HG02763 (cell line): ENCODE measurements at regions not wholly inside any gene's neighbourhood (a gene's known extent, or its start where the extent isn't known, plus 50 kb on each side); places are given as distances from the start of the nearest gene placed in this dataset.
"Not testable (repeated sequence)": the region's sequence is repeated elsewhere in the genome, so short reads cannot be mapped to it uniquely, and the experiment has no call there.

Experiments used
- ATAC-seq: cut with Tn5 transposase; IDR thresholded peaks from one replicate; pipeline ENCODE4 v1.9.1; 2021; ENCODE audit warnings: mild to moderate bottlenecking, moderate library complexity; ENCODE audit not compliant: unreplicated experiment

DNA sequence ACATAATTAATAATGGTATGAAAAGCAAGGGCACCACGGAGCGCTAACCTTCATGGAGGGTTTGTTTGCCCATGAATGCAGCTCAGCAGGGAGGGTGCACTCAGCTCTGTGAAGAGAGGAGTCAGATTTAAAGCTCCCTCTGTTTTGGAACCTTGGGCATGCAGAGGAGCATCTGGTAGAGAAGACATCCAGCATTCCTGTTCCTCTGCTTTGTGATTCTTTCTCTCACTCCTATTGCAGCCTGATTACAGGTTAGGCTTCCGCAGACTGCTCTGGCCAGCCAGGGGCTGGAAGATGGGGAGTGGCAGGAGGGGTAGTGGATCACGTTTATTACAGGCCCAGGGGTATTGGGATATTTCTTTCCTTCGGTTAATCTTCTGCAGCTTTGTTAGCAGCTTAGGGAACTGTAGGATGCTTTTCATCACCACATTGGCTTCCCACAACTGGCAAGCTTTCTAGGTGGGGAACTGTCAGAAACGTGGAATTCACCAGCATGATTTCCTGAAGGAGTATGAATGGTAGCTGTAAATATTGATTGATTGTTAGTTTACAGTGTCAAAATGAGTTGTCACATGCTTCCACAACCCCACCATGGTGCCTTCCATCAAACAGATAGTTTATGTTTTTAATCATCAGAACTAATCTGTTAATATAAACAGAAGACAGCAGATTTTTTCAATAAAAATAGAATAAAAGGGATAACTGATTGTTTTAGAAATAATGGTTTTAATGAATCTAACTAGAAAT is 201.1 kb downstream of the VAPA start:
- no peak for ATAC-seq

- no peak for ATAC-seq
These were observed 202.8 kb downstream of the VAPA start for GRCh38 chr18:10116574-10116973.

DNA sequence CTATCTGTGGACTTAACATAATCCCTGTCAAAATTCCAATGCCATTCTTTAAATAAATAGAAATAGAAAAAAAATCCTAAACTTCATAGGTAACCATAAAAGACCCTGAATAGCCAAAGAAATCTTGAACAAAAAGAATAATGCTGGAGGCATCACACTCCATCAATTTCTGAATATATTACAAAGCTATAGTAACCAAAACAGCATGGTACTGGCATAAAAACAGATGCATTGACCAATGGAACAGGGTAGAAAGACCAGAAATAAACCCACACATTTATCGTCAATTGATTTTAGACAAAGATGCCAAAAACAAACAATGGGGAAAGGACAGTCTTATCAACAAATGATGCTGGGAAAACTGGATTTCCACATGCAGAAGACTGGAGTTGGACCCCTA is 205.7 kb downstream of the VAPA start:
- ATAC-seq = no peak

DNA sequence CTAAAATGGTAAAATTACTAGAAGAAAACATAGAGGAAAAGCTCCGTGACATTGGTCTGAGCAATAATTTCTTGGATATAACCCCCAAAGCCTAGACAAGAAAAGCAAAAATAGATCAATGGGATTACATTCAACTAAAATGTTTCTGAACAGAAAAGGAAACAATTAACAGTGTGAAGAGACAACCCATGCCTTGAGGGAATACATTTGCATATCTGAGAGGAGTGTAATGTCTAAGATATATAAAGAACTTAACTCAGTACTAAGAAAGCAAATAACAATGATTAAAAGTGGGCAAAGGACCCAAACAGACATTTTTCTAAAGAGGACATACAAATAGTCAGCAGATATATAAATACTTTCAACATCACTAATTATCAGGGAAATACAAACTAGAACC is 206.2 kb downstream of the VAPA start:
- ATAC-seq = no peak

DNA sequence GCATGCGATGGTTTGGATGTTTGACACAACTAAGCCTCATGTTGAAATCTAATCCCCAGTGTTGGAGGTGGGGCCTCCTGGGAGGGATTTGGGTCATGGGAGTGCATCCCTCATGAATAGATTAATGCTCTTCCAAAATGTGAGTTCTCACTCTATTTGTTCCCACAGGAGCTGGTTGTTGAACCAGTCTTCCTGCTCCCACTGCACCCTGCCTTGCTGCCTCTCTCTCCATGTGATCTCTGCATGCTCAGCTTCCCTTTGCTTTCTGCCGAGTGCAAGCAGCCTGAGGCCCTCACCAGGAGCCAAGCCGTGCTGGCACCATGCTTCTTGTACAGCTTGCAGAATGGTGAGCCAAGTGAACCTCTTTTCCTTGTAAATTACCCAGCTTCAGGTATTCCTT is 206.8 kb downstream of the VAPA start:
- ATAC-seq = no peak

GRCh38 chr18:10121028-10121427 is 207.2 kb downstream of the VAPA start:
- ATAC-seq = no peak

- ATAC-seq = no peak
These were observed 208.1 kb downstream of the VAPA start for GRCh38 chr18:10121786-10122515.

DNA sequence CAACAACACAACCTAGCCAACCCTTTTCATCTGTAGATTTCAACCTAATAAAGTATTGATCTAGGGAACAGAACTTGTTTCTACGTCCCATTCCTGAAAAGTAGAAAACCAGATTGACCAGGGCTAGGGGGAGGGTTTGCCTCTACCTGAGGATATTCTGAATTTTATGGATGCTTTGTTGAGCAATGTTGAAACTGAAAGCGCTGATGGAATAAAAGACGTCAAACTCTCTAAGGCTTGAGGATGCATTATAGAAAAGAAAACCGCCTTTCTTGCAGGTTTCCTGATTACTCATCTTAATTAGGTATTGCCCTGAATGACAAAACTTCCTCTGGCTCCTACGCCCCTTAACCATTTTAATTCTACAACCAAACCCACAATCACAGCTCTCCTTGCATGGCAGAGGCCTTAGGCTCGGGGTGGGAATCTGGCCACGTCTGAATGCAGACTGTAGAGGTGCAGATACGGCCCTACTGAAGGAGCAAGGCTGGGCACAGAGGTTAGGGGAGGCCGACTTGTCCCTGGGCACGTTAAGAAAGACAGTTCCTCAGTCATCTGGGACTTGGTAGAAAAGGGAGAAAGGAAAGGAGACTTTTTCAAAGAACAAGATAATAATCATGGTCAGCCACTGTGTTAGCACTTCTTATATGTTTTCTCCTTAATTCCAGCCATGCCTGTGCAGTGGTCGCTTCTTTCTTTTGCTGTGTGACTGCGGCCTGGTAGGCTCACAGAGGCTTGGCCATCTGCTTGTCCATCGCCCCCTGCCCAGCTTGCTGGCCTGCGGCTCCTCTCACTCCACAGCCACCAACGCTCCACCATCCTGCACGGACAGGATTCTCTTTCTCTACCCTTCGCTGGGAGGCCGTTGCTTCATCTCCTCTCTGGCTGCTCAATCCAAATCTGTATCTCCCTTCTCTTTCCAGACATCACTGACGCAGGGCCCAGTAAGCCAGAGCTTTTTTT is 209.5 kb downstream of the VAPA start:
- ATAC-seq = no peak

- no peak for ATAC-seq
These were observed 210.3 kb downstream of the VAPA start for GRCh38 chr18:10124071-10124470.

GRCh38 chr18:10124557-10124956 is 210.7 kb downstream of the VAPA start:
- no peak for ATAC-seq

DNA sequence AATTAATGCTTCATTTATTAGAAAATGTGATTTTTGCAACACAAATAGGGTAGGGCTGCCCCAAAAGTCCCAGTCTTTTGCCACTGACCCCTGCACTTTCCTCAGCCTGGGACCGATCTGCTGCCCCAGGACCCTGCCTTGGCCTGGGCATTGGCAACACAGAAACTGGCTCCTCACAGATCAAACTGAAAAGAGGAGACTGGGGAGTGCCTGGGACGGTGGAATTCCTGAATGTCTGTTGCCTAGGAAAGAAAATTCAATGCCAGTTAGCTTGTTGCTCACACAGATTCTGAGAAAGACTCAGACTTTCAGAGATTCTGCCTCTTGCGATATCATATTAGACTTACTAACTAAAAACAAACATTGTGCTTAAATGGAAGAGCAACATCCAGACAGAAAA is 211.2 kb downstream of the VAPA start:
- no peak for ATAC-seq

DNA sequence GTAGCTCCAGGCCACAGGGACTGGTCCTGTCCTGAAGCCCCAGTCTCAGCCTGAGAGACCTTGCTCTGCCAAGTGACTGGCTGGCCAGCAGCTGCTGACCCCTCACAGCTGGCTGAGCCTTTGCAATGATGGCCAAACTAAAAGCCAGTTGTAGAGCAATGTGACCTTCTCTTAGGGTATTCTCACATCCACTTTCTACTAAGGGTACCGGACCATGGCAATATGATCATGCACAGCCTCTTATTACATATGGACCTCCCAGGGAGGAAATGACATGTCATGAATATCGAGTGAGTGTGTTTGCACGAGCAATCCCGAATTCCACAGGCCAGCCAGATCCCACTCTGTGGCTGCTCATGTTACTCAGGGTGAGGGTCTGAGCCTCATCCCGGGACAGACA is 213.9 kb downstream of the VAPA start:
- no peak for ATAC-seq

GRCh38 chr18:10128921-10129501 is 215.2 kb downstream of the VAPA start:
- ATAC-seq = no peak

- no peak for ATAC-seq
These were observed 216.8 kb downstream of the VAPA start for GRCh38 chr18:10130606-10131005.

GRCh38 chr18:10131081-10131459 is 217.3 kb downstream of the VAPA start:
- no peak for ATAC-seq

GRCh38 chr18:10131460-10132395 is 217.9 kb downstream of the VAPA start:
- ATAC-seq = no peak

- ATAC-seq = no peak
These were observed 219.7 kb downstream of the VAPA start for GRCh38 chr18:10133516-10133915.

GRCh38 chr18:10134204-10134603 is 220.4 kb downstream of the VAPA start:
- no peak for ATAC-seq

- not testable (repeated sequence) for ATAC-seq
These were observed 220.9 kb downstream of the VAPA start for GRCh38 chr18:10134749-10135148.
